Stomach (tissue), 8 donors: ENCODE measurements at regions not wholly inside any gene's neighbourhood (a gene's known extent, or its start where the extent isn't known, plus 50 kb on each side); places are given as distances from the start of the nearest gene placed in this dataset.
"Not testable (repeated sequence)": the region's sequence is repeated elsewhere in the genome, so short reads cannot be mapped to it uniquely, and the experiment has no call there.

Experiments used
- DNase-seq, 2 donors: peaks; one replicate each; pipeline versions ENCODE4 v3.0.0 to v3.0.0-alpha.2; 2013 to 2019
- H3K27ac ChIP-seq, 5 donors: fragments of 200-600 bp in 4 of 5; sonication (generic) in 4 of 5; one replicate each; pipeline ENCODE4 v1.5.1; 2013 to 2019; ENCODE audit warnings: mild to moderate bottlenecking in 1 of 5, moderate library complexity in 1 of 5
- H3K27me3 ChIP-seq, 3 donors: fragments of 200-600 bp; sonication (generic); one replicate each; pipeline ENCODE4 v1.5.1; 2017 to 2019; ENCODE audit warnings: mixed run types in 1 of 3
- H3K36me3 ChIP-seq, 4 donors: fragments of 200-600 bp; sonication (generic); 1 replicate in 3 of 4; 2 replicates in 1 of 4; pipeline ENCODE4 v1.5.1; 2016 to 2019
- H3K4me1 ChIP-seq, 4 donors: fragments of 200-600 bp; sonication (generic); one replicate each; pipeline ENCODE4 v1.5.1; 2016 to 2019
- H3K4me3 ChIP-seq, 4 donors: fragments of 200-600 bp; sonication (generic) in 3 of 4; one replicate each; pipeline ENCODE4 v1.5.1; 2016 to 2019; ENCODE audit warnings: mild to moderate bottlenecking in 1 of 4
- H3K9me3 ChIP-seq, 4 donors: fragments of 200-600 bp; sonication (generic); one replicate each; pipeline ENCODE4 v1.5.1; 2016 to 2019
- CTCF ChIP-seq, 7 experiments: fragments of 450-650 bp in 4 of 7; fragments of 200-600 bp in 3 of 7; sonication (generic) in 3 of 7; IDR thresholded peaks; one replicate each; pipeline ENCODE4 v1.5.1; 2016 to 2019; ENCODE audit warnings: antibody characterized with exemption in 7 of 7, control low read depth in 2 of 7, mild to moderate bottlenecking in 1 of 7
- EP300 ChIP-seq: sonication (generic); formaldehyde crosslinking; IDR thresholded peaks from one replicate; pipeline ENCODE4 v1.6.1; 2017; ENCODE audit warnings: antibody characterized with exemption
- POLR2A ChIP-seq, 4 donors: fragments of 450-650 bp; IDR thresholded peaks; one replicate each; pipeline ENCODE4 v1.6.1; 2016; ENCODE audit warnings: antibody characterized with exemption in 4 of 4, control low read depth in 2 of 4, mild to moderate bottlenecking in 1 of 4, moderate library complexity in 1 of 4
- POLR2AphosphoS5 ChIP-seq, 3 donors: sonication (generic); formaldehyde crosslinking; IDR thresholded peaks; one replicate each; pipeline ENCODE4 v1.6.1; 2016; ENCODE audit warnings: antibody characterized with exemption in 3 of 3
- WGBS, 5 donors: extraction: QIAGEN DNeasy Blood & Tissue Kit in 3 of 5; methylation state at CpG; one replicate each; pipeline versions ENCODE4 v1.1.5 to v1.1.7; 2013 to 2018; 5-methylcytosine and 5-hydroxymethylcytosine counted together
- intact Hi-C: fragments of 100-400 bp; cut with DNase I; formaldehyde crosslinking; loops from one replicate; pipeline ENCODE4 v1.15.1; 2023; ENCODE audit warnings: low total_unique reads
- donor health status: healthy with polysubstance abuse.
- donor health status: Bipolar disorder and iron deficiency.
- donor health status: healthy.

- peak overlapping the region in 3 of 4 donors; percentile 21 to 28 (median 21) for H3K4me3 ChIP-seq
- peaks cover 7 to 62% (median 24%) of the 10 kb centered on the region in 3 donors for H3K27me3 ChIP-seq
- no peak for DNase-seq
Measured at GRCh38 chr1:47593598-47594285, 155.9 kb downstream of the FOXD2 start.

GRCh38 chr1:47594627-47595026, 156.8 kb downstream of the FOXD2 start:
- DNase-seq, result no peak
- H3K4me1 ChIP-seq, result peaks cover 7 to 12% (median 10%) of the 10 kb centered on the region in 4 donors
- WGBS, 5 donors, result 88 to 100% (median 96%) methylated on average over 3 to 4 of the region's 4 CpGs
- H3K9me3 ChIP-seq, result peaks cover 0 to 3% (median 1%) of the 10 kb centered on the region in 4 donors
- intact Hi-C loops, result no loop called here
- no peak overlapping the region for H3K27ac ChIP-seq
- no peak overlapping the region for H3K4me3 ChIP-seq
- no peaks in the 10 kb centered on the region for H3K36me3 ChIP-seq
- no peak for TF ChIP-seq CTCF (IDR thresholded peaks at IDR 0.05)
- no peak for TF ChIP-seq POLR2AphosphoS5 (IDR thresholded peaks at IDR 0.05)
- TF ChIP-seq EP300, result no peak
- no peak for TF ChIP-seq POLR2A (IDR thresholded peaks at IDR 0.05)
- H3K27me3 ChIP-seq, result peaks cover 7 to 54% (median 24%) of the 10 kb centered on the region in 3 donors

More at GRCh38 chr1:47593598-47594285, 155.9 kb downstream of the FOXD2 start:
- peaks cover 7 to 12% (median 10%) of the 10 kb centered on the region in 4 donors for H3K4me1 ChIP-seq
- WGBS, 5 donors, result 47 to 58% (median 54%) methylated on average over 9 to 12 of the region's 12 CpGs
- no peaks in the 10 kb centered on the region for H3K36me3 ChIP-seq
- H3K27ac ChIP-seq, result no peak overlapping the region
- intact Hi-C loops, result no loop called here
- peaks cover 0 to under 1% (median 0%) of the 10 kb centered on the region in 4 donors for H3K9me3 ChIP-seq
- TF ChIP-seq CTCF (IDR thresholded peaks at IDR 0.05), result no peak
- TF ChIP-seq POLR2AphosphoS5 (IDR thresholded peaks at IDR 0.05), result no peak
- no peak for TF ChIP-seq EP300
- TF ChIP-seq POLR2A (IDR thresholded peaks at IDR 0.05), result no peak

GRCh38 chr1:47596328-47596727, 158.5 kb downstream of the FOXD2 start:
- Histone ChIP-seq H3K9me3 (peaks cover 0 to 13% (median 6%) of the 10 kb centered on the region in 4 donors), H3K36me3 (no peaks in the 10 kb centered on the region), H3K4me3 (no peak overlapping the region), H3K27me3 (peaks cover 7 to 44% (median 20%) of the 10 kb centered on the region in 3 donors), H3K27ac (no peak overlapping the region), H3K4me1 (peaks cover 7 to 12% (median 10%) of the 10 kb centered on the region in 4 donors)
- WGBS, 5 donors, result 86 to 93% (median 88%) methylated on average over 3 of the region's 3 CpGs
- TF ChIP-seq POLR2A (IDR thresholded peaks at IDR 0.05) (no peak), POLR2AphosphoS5 (IDR thresholded peaks at IDR 0.05) (no peak)
- DNase-seq, result no peak
- intact Hi-C loops, result no loop called here

- H3K4me1 ChIP-seq, result peaks cover 1 to 5% (median 3%) of the 10 kb centered on the region in 4 donors
- DNase-seq, result no peak
- TF ChIP-seq EP300 (no peak), POLR2A (IDR thresholded peaks at IDR 0.05) (no peak), CTCF (IDR thresholded peaks at IDR 0.05) (no peak), POLR2AphosphoS5 (IDR thresholded peaks at IDR 0.05) (no peak)
- peaks cover 0 to 31% (median 21%) of the 10 kb centered on the region in 4 donors for H3K9me3 ChIP-seq
- peaks cover 3 to 24% (median 7%) of the 10 kb centered on the region in 3 donors for H3K27me3 ChIP-seq
- no peaks in the 10 kb centered on the region for H3K36me3 ChIP-seq
- H3K4me3 ChIP-seq, result no peak overlapping the region
- 79 to 84% (median 80%) methylated on average over 6 to 8 of the region's 8 CpGs for WGBS, 5 donors
- no peak overlapping the region for H3K27ac ChIP-seq
- intact Hi-C loops, result no loop called here
Measured at GRCh38 chr1:47598357-47598756, 160.5 kb downstream of the FOXD2 start.

GRCh38 chr1:47599777-47600176, 161.9 kb downstream of the FOXD2 start:
- H3K4me3 ChIP-seq, result no peak overlapping the region
- DNase-seq, result no peak
- intact Hi-C loops, result no loop called here
- no peak overlapping the region for H3K27ac ChIP-seq
- 91 to 96% (median 93%) methylated on average over 3 of the region's 3 CpGs for WGBS, 5 donors
- no peaks in the 10 kb centered on the region for H3K36me3 ChIP-seq
- TF ChIP-seq CTCF (IDR thresholded peaks at IDR 0.05) (no peak), EP300 (no peak), POLR2AphosphoS5 (IDR thresholded peaks at IDR 0.05) (no peak), POLR2A (IDR thresholded peaks at IDR 0.05) (no peak)
- H3K4me1 ChIP-seq, result no peaks in the 10 kb centered on the region
- peaks cover 0 to 31% (median 21%) of the 10 kb centered on the region in 4 donors for H3K9me3 ChIP-seq
- peaks cover 0 to 9% (median 0%) of the 10 kb centered on the region in 3 donors for H3K27me3 ChIP-seq

GRCh38 chr1:47602491-47602890, 164.6 kb downstream of the FOXD2 start:
- peaks cover 0 to 31% (median 25%) of the 10 kb centered on the region in 4 donors for H3K9me3 ChIP-seq
- intact Hi-C loops, H3K4me3 ChIP-seq, DNase-seq, H3K4me1 ChIP-seq, H3K36me3 ChIP-seq, H3K27me3 ChIP-seq, H3K27ac ChIP-seq: not testable (repeated sequence)
- 78 to 89% (median 87%) methylated on average over 11 of the region's 11 CpGs for WGBS, 5 donors

- H3K27me3 ChIP-seq, H3K4me3 ChIP-seq, DNase-seq, H3K27ac ChIP-seq, intact Hi-C loops, H3K36me3 ChIP-seq, H3K4me1 ChIP-seq: not testable (repeated sequence)
- H3K9me3 ChIP-seq, result peaks cover 0 to 41% (median 35%) of the 10 kb centered on the region in 4 donors
- WGBS, 5 donors, result 83 to 100% (median 90%) methylated on average over 1 of the region's 1 CpG
Measured at GRCh38 chr1:47604869-47605268, 167.0 kb downstream of the FOXD2 start.
